GM21825 (cell line): ENCODE measurements at regions not wholly inside any gene's neighbourhood (a gene's known extent, or its start where the extent isn't known, plus 50 kb on each side); places are given as distances from the start of the nearest gene placed in this dataset.

Experiments used
- ATAC-seq: cut with Tn5 transposase; IDR thresholded peaks from one replicate; pipeline ENCODE4 v1.9.1; 2021; ENCODE audit warnings: mild to moderate bottlenecking, moderate library complexity; ENCODE audit not compliant: unreplicated experiment

GRCh38 chr1:29876902-29877301 lies 640.6 kb downstream of the PTPRU start:
- no peak for ATAC-seq

GRCh38 chr1:29876441-29876840 lies 640.1 kb downstream of the PTPRU start:
- ATAC-seq = no peak

GRCh38 chr1:29875557-29876028 lies 639.3 kb downstream of the PTPRU start:
- no peak for ATAC-seq

- no peak for ATAC-seq
Measured at GRCh38 chr1:29870621-29871020, 634.3 kb downstream of the PTPRU start.

- no peak for ATAC-seq
Measured at GRCh38 chr1:29869802-29870201, 633.5 kb downstream of the PTPRU start.

- ATAC-seq = no peak
Measured at GRCh38 chr1:29868944-29869343, 632.6 kb downstream of the PTPRU start.

GRCh38 chr1:29868096-29868495 lies 631.8 kb downstream of the PTPRU start:
- ATAC-seq = no peak

- ATAC-seq = no peak
Measured at GRCh38 chr1:29865051-29865450, 628.7 kb downstream of the PTPRU start.

- no peak for ATAC-seq
Measured at GRCh38 chr1:29864431-29865022, 628.2 kb downstream of the PTPRU start.

- ATAC-seq = no peak
Measured at GRCh38 chr1:29861922-29862321, 625.6 kb downstream of the PTPRU start.

GRCh38 chr1:29861446-29861845 lies 625.1 kb downstream of the PTPRU start:
- no peak for ATAC-seq

GRCh38 chr1:29860681-29861080 lies 624.4 kb downstream of the PTPRU start:
- ATAC-seq = no peak

- ATAC-seq = no peak
Measured at GRCh38 chr1:29860056-29860455, 623.7 kb downstream of the PTPRU start.

GRCh38 chr1:29859126-29859525 lies 622.8 kb downstream of the PTPRU start:
- no peak for ATAC-seq

GRCh38 chr1:29858646-29859045 lies 622.3 kb downstream of the PTPRU start:
- ATAC-seq = no peak

GRCh38 chr1:29856340-29857114 lies 620.2 kb downstream of the PTPRU start:
- ATAC-seq = no peak

- ATAC-seq = no peak
Measured at GRCh38 chr1:29855561-29856160, 619.3 kb downstream of the PTPRU start.

- no peak for ATAC-seq
Measured at GRCh38 chr1:29854700-29855276, 618.5 kb downstream of the PTPRU start.

- ATAC-seq = no peak
Measured at GRCh38 chr1:29853716-29854330, 617.5 kb downstream of the PTPRU start.

- ATAC-seq = no peak
Measured at GRCh38 chr1:29852248-29852647, 615.9 kb downstream of the PTPRU start.

- no peak for ATAC-seq
Measured at GRCh38 chr1:29851691-29852090, 615.4 kb downstream of the PTPRU start.
